Breast epithelium (tissue), 3 donors: ENCODE measurements at regions not wholly inside any gene's neighbourhood (a gene's known extent, or its start where the extent isn't known, plus 50 kb on each side); places are given as distances from the start of the nearest gene placed in this dataset.

Experiments used
- CTCF ChIP-seq, 3 donors: fragments of 450-650 bp; IDR thresholded peaks; one replicate each; pipeline ENCODE4 v1.5.1; 2016 to 2017; ENCODE audit warnings: antibody characterized with exemption in 3 of 3, mild to moderate bottlenecking in 3 of 3, moderate library complexity in 3 of 3
- POLR2A ChIP-seq: fragments of 450-650 bp; IDR thresholded peaks from one replicate; pipeline ENCODE4 v1.6.1; 2016; ENCODE audit warnings: antibody characterized with exemption, mild to moderate bottlenecking, moderate library complexity
- POLR2AphosphoS5 ChIP-seq, 3 donors: sonication (generic); formaldehyde crosslinking; IDR thresholded peaks; one replicate each; pipeline ENCODE4 v1.6.1; 2017; ENCODE audit warnings: antibody characterized with exemption in 3 of 3

GRCh38 chr10:30763918-30764317, 134.4 kb upstream of the LYZL2 start:
- TF ChIP-seq POLR2A (no peak), CTCF (IDR thresholded peaks at IDR 0.05) (no peak), POLR2AphosphoS5 (IDR thresholded peaks at IDR 0.05) (no peak)
